ENCODE measurements at regions not wholly inside any gene's neighbourhood (a gene's known extent, or its start where the extent isn't known, plus 50 kb on each side); places are given as distances from the start of the nearest gene placed in this dataset.

DNA sequence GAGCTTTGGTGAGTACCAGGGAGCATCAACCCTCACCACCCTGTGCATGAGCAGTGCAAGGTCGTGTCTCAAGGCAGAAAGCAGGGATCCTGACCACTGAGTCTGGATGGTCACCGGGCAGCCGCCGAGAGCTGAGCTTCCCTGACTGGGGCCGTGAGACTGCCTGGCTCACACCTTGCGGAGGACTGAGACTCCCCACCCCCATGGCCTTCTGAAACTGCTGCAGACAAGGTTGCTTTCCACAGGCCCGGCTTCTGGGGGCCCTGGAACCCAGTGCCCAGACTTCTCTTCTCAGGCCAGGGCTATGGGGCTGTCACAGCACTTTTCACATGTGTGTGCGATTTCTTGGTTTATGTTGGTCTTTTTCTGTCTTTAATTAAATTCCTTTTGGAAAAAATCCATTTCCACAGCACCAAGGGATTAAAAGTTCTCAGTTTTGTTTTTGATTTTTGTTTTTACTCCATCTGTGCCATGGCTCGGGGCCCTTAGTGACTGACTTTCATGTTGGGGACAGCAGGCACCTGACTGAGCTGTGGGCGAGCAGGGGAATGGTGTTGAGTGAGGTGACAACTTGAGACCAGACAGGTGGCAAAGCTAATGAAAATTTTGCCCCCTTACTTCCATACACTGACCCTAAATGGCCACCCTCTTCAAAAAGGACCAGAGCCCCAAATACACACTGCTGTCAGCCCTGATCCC, 297.9 kb downstream of the CYP26B1 start:
- no peak overlapping the region for H3K4me2 ChIP-seq
- ChIA-PET POLR2A (ENCODE audit: unreplicated experiment) (no interaction called here), CTCF (no interaction called here)
- H3K27me3 ChIP-seq (ENCODE audit: insufficient read depth, low read depth): peaks cover 25% of the 10 kb centered on the region
- no peak for TF ChIP-seq EZH2 (IDR thresholded peaks at IDR 0.05; ENCODE audit: low read depth)
- TF ChIP-seq, protein P1, sequence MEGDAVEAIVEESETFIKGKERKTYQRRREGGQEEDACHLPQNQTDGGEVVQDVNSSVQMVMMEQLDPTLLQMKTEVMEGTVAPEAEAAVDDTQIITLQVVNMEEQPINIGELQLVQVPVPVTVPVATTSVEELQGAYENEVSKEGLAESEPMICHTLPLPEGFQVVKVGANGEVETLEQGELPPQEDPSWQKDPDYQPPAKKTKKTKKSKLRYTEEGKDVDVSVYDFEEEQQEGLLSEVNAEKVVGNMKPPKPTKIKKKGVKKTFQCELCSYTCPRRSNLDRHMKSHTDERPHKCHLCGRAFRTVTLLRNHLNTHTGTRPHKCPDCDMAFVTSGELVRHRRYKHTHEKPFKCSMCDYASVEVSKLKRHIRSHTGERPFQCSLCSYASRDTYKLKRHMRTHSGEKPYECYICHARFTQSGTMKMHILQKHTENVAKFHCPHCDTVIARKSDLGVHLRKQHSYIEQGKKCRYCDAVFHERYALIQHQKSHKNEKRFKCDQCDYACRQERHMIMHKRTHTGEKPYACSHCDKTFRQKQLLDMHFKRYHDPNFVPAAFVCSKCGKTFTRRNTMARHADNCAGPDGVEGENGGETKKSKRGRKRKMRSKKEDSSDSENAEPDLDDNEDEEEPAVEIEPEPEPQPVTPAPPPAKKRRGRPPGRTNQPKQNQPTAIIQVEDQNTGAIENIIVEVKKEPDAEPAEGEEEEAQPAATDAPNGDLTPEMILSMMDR (conservative IDR thresholded peaks at IDR 0.05): no peak
- peak in 1 of 2 experiments; percentile 4 for DNase-seq
- no peaks in the 10 kb centered on the region for H3K36me3 ChIP-seq (ENCODE audit: low read depth)
- no peaks in the 10 kb centered on the region for H3F3A ChIP-seq (ENCODE audit: insufficient read depth, low read depth)
- H3K9me2 ChIP-seq (ENCODE audit: insufficient read depth): no peaks in the 10 kb centered on the region
- H3K9me3 ChIP-seq (ENCODE audit: insufficient read depth, low read depth): no peaks in the 10 kb centered on the region
- no TSS peak for BruUV-seq (replicated peaks)
- no peak overlapping the region for H3K4me3 ChIP-seq
- intact Hi-C loops (cut with micrococcal nuclease; ENCODE audit: unreplicated experiment): no loop called here
- no peak overlapping the region for H2AFZ ChIP-seq
- no peaks in the 10 kb centered on the region for H3K4me1 ChIP-seq (replicated peaks; ENCODE audit: insufficient read depth)
- H3K79me2 ChIP-seq (ENCODE audit: low read depth): no peaks in the 10 kb centered on the region
- no peaks in the 10 kb centered on the region for H4K20me1 ChIP-seq (ENCODE audit: insufficient read depth)
- H3K27ac ChIP-seq: no peak overlapping the region

DNA sequence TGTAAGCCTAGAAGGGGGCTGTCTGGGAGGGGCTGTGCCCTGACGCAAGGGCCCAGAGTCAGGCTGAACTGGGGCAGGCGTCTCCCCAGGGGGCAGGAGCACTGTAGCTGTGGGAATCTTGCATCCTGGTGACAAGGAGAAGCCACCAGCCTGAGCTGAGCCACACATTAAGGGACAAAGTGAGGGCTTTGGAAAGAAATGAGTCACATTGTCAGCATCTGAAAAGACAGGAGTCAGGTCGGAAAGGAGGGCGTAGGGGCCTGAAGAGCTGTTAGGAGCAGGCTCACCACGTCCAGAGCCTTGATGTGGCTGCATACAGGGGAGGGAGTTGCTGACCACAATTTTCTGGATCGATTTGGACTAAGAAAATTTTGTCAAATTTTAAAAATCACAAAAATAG, 298.6 kb downstream of the CYP26B1 start:
- POLR2A ChIA-PET (ENCODE audit: unreplicated experiment): no interaction called here

DNA sequence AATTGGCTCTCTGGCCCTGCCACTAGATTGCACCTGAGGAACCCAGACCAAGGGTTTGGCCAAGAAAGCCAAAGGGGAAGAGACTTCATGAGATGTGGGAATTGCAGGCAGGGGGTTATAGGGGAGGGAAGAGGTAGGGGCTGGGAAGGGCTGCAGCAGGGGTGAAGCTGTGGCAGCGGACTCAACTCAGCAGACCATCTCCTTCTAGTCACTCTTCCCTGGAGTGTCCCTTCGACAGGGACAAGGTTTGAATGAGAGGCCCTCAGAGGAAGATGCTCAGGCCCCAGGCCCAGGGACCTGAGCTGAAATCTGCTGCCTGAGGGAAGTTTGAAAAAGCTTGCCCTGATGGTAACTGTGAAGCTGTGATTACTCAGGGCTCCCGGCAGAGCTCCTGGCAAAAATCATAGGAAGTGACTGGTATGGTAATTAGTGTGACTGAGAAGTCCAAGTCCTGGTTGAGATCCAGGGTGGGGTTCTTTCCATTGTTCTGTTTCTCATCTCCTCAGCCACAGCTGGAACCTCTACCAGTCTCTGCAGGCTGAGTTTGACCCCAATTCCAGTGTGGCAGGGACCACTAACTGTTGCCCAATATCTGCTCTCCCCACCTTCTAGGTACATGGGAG, 300.9 kb downstream of the CYP26B1 start:
- no peak overlapping the region for H3K27ac ChIP-seq
- DNase-seq: peak in 1 of 2 experiments; percentile 16
- H3K27me3 ChIP-seq (ENCODE audit: insufficient read depth, low read depth): no peaks in the 10 kb centered on the region
- intact Hi-C loops (cut with micrococcal nuclease; ENCODE audit: unreplicated experiment): no loop called here
- no peaks in the 10 kb centered on the region for H3K9me3 ChIP-seq (ENCODE audit: insufficient read depth, low read depth)
- H3K4me1 ChIP-seq (replicated peaks; ENCODE audit: insufficient read depth): peaks cover 10% of the 10 kb centered on the region
- H2AFZ ChIP-seq: no peak overlapping the region
- H3K4me2 ChIP-seq: no peak overlapping the region
- ChIA-PET POLR2A (ENCODE audit: unreplicated experiment) (no interaction called here), CTCF (interaction anchor here (0.7 kb wide), 1 partner anchor 24 kb away, joined by 3 read pairs; no protein-coding TSS in a partner anchor)
- H3K4me3 ChIP-seq: no peak overlapping the region
- no peaks in the 10 kb centered on the region for H3K36me3 ChIP-seq (ENCODE audit: low read depth)
- H3K9me2 ChIP-seq (ENCODE audit: insufficient read depth): no peaks in the 10 kb centered on the region
- H3F3A ChIP-seq (ENCODE audit: insufficient read depth, low read depth): no peaks in the 10 kb centered on the region; the same call in 1 of the 2 replicates
- TF ChIP-seq, protein P1 (conservative IDR thresholded peaks at IDR 0.05): no peak
- no TSS peak for BruUV-seq (replicated peaks)
- no peaks in the 10 kb centered on the region for H3K79me2 ChIP-seq (ENCODE audit: low read depth)
- no peaks in the 10 kb centered on the region for H4K20me1 ChIP-seq (ENCODE audit: insufficient read depth)

More for the DNA sequence above, 298.6 kb downstream of the CYP26B1 start:
- Histone ChIP-seq H3F3A (ENCODE audit: insufficient read depth, low read depth) (no peaks in the 10 kb centered on the region), H3K27ac (no peak overlapping the region), H3K9me2 (ENCODE audit: insufficient read depth) (no peaks in the 10 kb centered on the region), H3K4me2 (no peak overlapping the region), H3K9me3 (ENCODE audit: insufficient read depth, low read depth) (no peaks in the 10 kb centered on the region), H3K4me3 (no peak overlapping the region), H3K27me3 (ENCODE audit: insufficient read depth, low read depth) (peaks cover 19% of the 10 kb centered on the region), H3K4me1 (replicated peaks; ENCODE audit: insufficient read depth) (no peaks in the 10 kb centered on the region), H3K79me2 (ENCODE audit: low read depth) (no peaks in the 10 kb centered on the region), H2AFZ (no peak overlapping the region), H4K20me1 (ENCODE audit: insufficient read depth) (no peaks in the 10 kb centered on the region), H3K36me3 (ENCODE audit: low read depth) (no peaks in the 10 kb centered on the region)
- BruUV-seq (replicated peaks): no TSS peak
- DNase-seq: peak in 1 of 2 experiments; percentile 9
- TF ChIP-seq, protein P1 (conservative IDR thresholded peaks at IDR 0.05): no peak
- no peak for TF ChIP-seq EZH2 (IDR thresholded peaks at IDR 0.05; ENCODE audit: low read depth)
- intact Hi-C loops (cut with micrococcal nuclease; ENCODE audit: unreplicated experiment): no loop called here
- CTCF ChIA-PET: no interaction called here

Data from PC-9 (cell line).